Mesothelial cell of epicardium (in vitro differentiated cells): ENCODE measurements at regions not wholly inside any gene's neighbourhood (a gene's known extent, or its start where the extent isn't known, plus 50 kb on each side); places are given as distances from the start of the nearest gene placed in this dataset.
A peak's percentile ranks its signal among the peaks of the same experiment; 100 is the strongest.

Experiments
- DNase-seq, 2 experiments: peaks; one replicate each; pipeline ENCODE4 v3.0.0; 2021; ENCODE audit warnings: low spot score in 2 of 2; ENCODE audit not compliant: unreplicated experiment in 2 of 2
- H3K27ac Mint-ChIP-seq: 2 replicates; pipeline ENCODE4 v1.8.0; 2021; ENCODE audit warnings: mixed read lengths
- H3K27me3 Mint-ChIP-seq: 2 replicates; pipeline ENCODE4 v1.8.0; 2021; ENCODE audit warnings: low read depth, mixed read lengths
- H3K36me3 Mint-ChIP-seq: 2 replicates; pipeline ENCODE4 v1.8.0; 2021; ENCODE audit warnings: mixed read lengths
- H3K4me1 Mint-ChIP-seq: 2 replicates; pipeline ENCODE4 v1.8.0; 2021; ENCODE audit warnings: mixed read lengths
- H3K4me3 Mint-ChIP-seq: 2 replicates; pipeline ENCODE4 v1.8.0; 2021; ENCODE audit warnings: mild to moderate bottlenecking, moderate library complexity, mixed read lengths
- H3K9me3 Mint-ChIP-seq: 2 replicates; pipeline ENCODE4 v1.8.0; 2021; ENCODE audit warnings: mixed read lengths
- CTCF ChIP-seq: fragments of 200-600 bp; sonication (generic); IDR thresholded peaks from one replicate; pipeline ENCODE4 v1.5.0; 2021; ENCODE audit warnings: antibody characterized with exemption; ENCODE audit not compliant: unreplicated experiment

DNA sequence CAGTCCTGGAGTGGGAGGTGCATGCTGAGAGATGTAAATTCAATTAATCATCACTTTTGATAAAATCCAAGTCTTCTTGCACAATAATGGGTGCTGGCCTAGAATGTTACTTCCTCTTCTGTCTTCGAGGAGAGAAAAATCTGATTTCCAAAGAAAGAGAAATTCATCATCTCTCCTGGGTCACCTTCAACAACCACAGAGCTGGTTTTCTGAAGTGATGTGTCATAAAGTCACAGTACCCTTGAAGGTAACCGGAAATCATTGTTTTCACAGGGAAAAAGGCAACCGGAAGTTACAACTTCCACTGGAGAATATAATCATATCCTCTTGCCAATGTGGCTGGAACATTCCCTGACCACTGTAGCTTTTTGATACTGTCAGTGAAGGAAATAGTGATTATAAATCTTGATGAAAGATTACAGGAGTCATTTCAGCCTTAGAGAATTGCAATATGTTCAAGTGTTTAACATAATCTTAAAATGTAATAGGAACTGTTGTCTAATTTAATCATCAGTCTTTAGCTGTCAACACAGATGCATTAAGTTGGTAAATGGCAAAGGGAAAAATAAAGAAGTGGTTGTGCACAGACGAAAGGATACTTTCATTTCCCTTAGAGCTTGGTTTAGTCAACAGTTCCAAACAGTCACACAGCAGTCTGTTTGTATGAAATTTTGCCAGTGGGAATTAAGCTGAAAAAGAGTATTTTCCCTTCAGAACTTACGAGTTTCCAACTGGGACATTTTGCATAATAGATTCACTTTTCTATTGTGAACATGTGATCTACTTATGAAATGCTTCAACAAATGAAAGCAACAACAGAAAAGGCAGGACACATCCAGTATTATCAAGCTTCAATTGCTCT lies 106.5 kb upstream of the SLC4A7 start:
- H3K27ac Mint-ChIP-seq = peak overlapping the region; percentile 43
- TF ChIP-seq CTCF = no peak
- no peaks in the 10 kb centered on the region for H3K9me3 Mint-ChIP-seq
- H3K36me3 Mint-ChIP-seq = no peaks in the 10 kb centered on the region
- no peak overlapping the region for H3K4me3 Mint-ChIP-seq
- DNase-seq = no peak
- H3K4me1 Mint-ChIP-seq = peaks cover 23% of the 10 kb centered on the region
- no peaks in the 10 kb centered on the region for H3K27me3 Mint-ChIP-seq

DNA sequence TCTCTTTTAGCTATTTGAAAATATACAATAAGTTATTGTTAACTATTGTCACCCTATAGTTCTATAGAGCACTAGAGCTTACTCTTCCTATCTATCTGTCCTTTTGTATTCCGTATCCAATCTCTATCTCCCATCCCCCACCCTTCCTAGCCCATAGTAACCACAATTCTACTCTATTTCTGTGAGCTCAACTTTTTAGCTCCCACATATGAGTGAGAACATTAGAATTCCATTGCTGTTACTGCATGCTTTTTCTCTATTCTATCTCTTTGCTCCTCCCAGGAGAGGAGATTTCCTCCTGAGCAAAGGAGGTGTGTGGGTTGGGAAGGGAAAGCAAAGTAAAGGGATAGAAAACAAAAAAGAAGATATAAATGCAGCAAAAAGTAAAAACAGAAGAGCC lies 105.6 kb upstream of the SLC4A7 start:
- H3K4me3 Mint-ChIP-seq = no peak overlapping the region
- no peaks in the 10 kb centered on the region for H3K36me3 Mint-ChIP-seq
- no peak for TF ChIP-seq CTCF
- no peaks in the 10 kb centered on the region for H3K27me3 Mint-ChIP-seq
- peaks cover 23% of the 10 kb centered on the region for H3K4me1 Mint-ChIP-seq
- DNase-seq = no peak
- H3K27ac Mint-ChIP-seq = peak overlapping the region; percentile 52
- no peaks in the 10 kb centered on the region for H3K9me3 Mint-ChIP-seq

GRCh38 chr3:27585429-27585828 lies 101.2 kb upstream of the SLC4A7 start:
- no peaks in the 10 kb centered on the region for H3K27me3 Mint-ChIP-seq
- no peaks in the 10 kb centered on the region for H3K36me3 Mint-ChIP-seq
- H3K9me3 Mint-ChIP-seq = peaks cover 3% of the 10 kb centered on the region
- H3K4me3 Mint-ChIP-seq = no peak overlapping the region
- no peak overlapping the region for H3K27ac Mint-ChIP-seq
- peaks cover 8% of the 10 kb centered on the region for H3K4me1 Mint-ChIP-seq
- DNase-seq = no peak
- TF ChIP-seq CTCF = no peak

DNA sequence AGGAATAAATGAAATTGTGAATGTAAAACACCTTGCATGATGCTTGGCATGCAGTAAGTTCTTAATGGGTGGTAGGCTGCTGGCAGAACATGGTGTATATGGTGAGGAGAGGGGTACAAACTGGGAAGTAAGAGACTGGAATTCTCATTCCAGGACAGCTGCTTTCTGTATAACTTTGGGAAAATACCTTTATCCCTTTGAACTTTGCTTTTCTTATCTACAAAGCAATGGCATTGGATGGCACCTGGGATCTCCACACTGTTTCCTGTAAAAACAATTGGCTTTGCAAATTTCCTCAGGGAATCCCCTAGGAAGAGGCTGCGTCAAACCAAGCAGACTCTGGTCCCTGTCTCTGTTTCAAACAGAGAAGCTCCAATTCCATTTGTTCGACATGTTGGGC lies 100.7 kb upstream of the SLC4A7 start:
- Mint-ChIP-seq H3K36me3 (no peaks in the 10 kb centered on the region), H3K27me3 (no peaks in the 10 kb centered on the region), H3K27ac (no peak overlapping the region), H3K4me3 (no peak overlapping the region), H3K9me3 (peaks cover 3% of the 10 kb centered on the region), H3K4me1 (peaks cover 2% of the 10 kb centered on the region)
- no peak for DNase-seq
- TF ChIP-seq CTCF = no peak

GRCh38 chr3:27581852-27582251 lies 97.7 kb upstream of the SLC4A7 start:
- Mint-ChIP-seq H3K4me1 (no peaks in the 10 kb centered on the region), H3K27ac (no peak overlapping the region), H3K4me3 (no peak overlapping the region), H3K9me3 (peaks cover 3% of the 10 kb centered on the region), H3K27me3 (no peaks in the 10 kb centered on the region), H3K36me3 (no peaks in the 10 kb centered on the region)
- no peak for DNase-seq
- no peak for TF ChIP-seq CTCF
